Lung (tissue), 11 donors: ENCODE measurements at regions not wholly inside any gene's neighbourhood (a gene's known extent, or its start where the extent isn't known, plus 50 kb on each side); places are given as distances from the start of the nearest gene placed in this dataset.

Experiments
- ATAC-seq: fragments of 200-7000 bp; cut with Tn5 transposase; one replicate; pipeline ENCODE4 v1.9.1; 2020; ENCODE audit warnings: moderate number of reproducible peaks; ENCODE audit not compliant: insufficient read depth, low FRiP score
- DNase-seq, 3 donors: peaks; one replicate each; pipeline ENCODE4 v3.0.0-alpha.2; 2013 to 2017
- H3K27ac ChIP-seq, 2 donors: one replicate each; pipeline ENCODE4 v1.5.1; 2013; ENCODE audit warnings: mild to moderate bottlenecking in 2 of 2, moderate library complexity in 2 of 2, control low read depth in 1 of 2, inconsistent platforms in 1 of 2, low read depth in 1 of 2, low read length in 1 of 2
- H3K27me3 ChIP-seq, 3 donors: one replicate each; pipeline ENCODE4 v1.5.1; 2013; ENCODE audit warnings: low read length in 2 of 3; ENCODE audit not compliant: control insufficient read depth in 3 of 3, insufficient read depth in 3 of 3
- H3K36me3 ChIP-seq, 4 donors: one replicate each; pipeline ENCODE4 v1.5.1; 2013; ENCODE audit warnings: low read length in 4 of 4, mild to moderate bottlenecking in 1 of 4, moderate library complexity in 1 of 4; ENCODE audit not compliant: control insufficient read depth in 4 of 4, insufficient read depth in 4 of 4
- H3K4me1 ChIP-seq, 5 donors: one replicate each; pipeline ENCODE4 v1.5.1; 2013; ENCODE audit warnings: low read length in 5 of 5, mild to moderate bottlenecking in 2 of 5, moderate library complexity in 1 of 5; ENCODE audit not compliant: control insufficient read depth in 5 of 5, insufficient read depth in 5 of 5
- H3K4me3 ChIP-seq: one replicate; pipeline ENCODE4 v1.5.1; 2013; ENCODE audit warnings: mild to moderate bottlenecking, control low read depth, moderate library complexity
- H3K9ac ChIP-seq, 2 donors: one replicate each; pipeline ENCODE4 v1.5.1; 2013; ENCODE audit warnings: low read length in 2 of 2, control low read depth in 1 of 2; ENCODE audit not compliant: insufficient read depth in 1 of 2
- H3K9me3 ChIP-seq, 4 donors: one replicate each; pipeline ENCODE4 v1.5.1; 2013; ENCODE audit warnings: low read length in 3 of 4, mild to moderate bottlenecking in 1 of 4, moderate library complexity in 1 of 4; ENCODE audit not compliant: control insufficient read depth in 4 of 4, insufficient read depth in 3 of 4
- CTCF ChIP-seq: IDR thresholded peaks from 2 replicates; pipeline ENCODE4 v1.5.1; 2012; ENCODE audit warnings: mild to moderate bottlenecking; ENCODE audit errors: control extremely low read depth, extremely low read depth
- WGBS, 2 donors: extraction: QIAGEN DNeasy Blood & Tissue Kit; methylation state at CpG; one replicate each; pipeline ENCODE4 v1.1.7; 2013; 5-methylcytosine and 5-hydroxymethylcytosine counted together
- donor health status: control.
- donor health status: control.
- donor health status: Bipolar disorder and iron deficiency.
- donor health status: healthy.
- donor health status: DM: yes; HTN: yes; CAD: no.

GRCh38 chr18:8504424-8504823 is 104.8 kb upstream of the RAB12 start:
- no peak for TF ChIP-seq CTCF
- ATAC-seq (no peak), DNase-seq (no peak)
- WGBS, 2 donors: 86 to 92% methylated on average over 3 of the region's 3 CpGs
- Histone ChIP-seq H3K27me3 (no peaks in the 10 kb centered on the region), H3K4me1 (peaks cover 0 to 12% (median 4%) of the 10 kb centered on the region in 5 donors), H3K27ac (no peak overlapping the region), H3K9me3 (no peaks in the 10 kb centered on the region), H3K9ac (no peak overlapping the region), H3K4me3 (no peak overlapping the region), H3K36me3 (no peaks in the 10 kb centered on the region)

GRCh38 chr18:8504880-8505435 is 104.3 kb upstream of the RAB12 start:
- 86 to 90% methylated on average over 9 of the region's 9 CpGs for WGBS, 2 donors
- Histone ChIP-seq H3K27me3 (no peaks in the 10 kb centered on the region), H3K9me3 (no peaks in the 10 kb centered on the region), H3K9ac (no peak overlapping the region), H3K36me3 (no peaks in the 10 kb centered on the region), H3K4me3 (no peak overlapping the region), H3K27ac (no peak overlapping the region), H3K4me1 (peaks cover 0 to 10% (median 4%) of the 10 kb centered on the region in 5 donors)
- no peak for TF ChIP-seq CTCF
- DNase-seq: no peak
- ATAC-seq: no peak

- no peaks in the 10 kb centered on the region for H3K27me3 ChIP-seq
- 87 to 93% methylated on average over 10 of the region's 10 CpGs for WGBS, 2 donors
- DNase-seq (no peak), ATAC-seq (no peak)
- peaks cover 0 to 6% (median 0%) of the 10 kb centered on the region in 5 donors for H3K4me1 ChIP-seq
- H3K36me3 ChIP-seq: no peaks in the 10 kb centered on the region
- H3K9ac ChIP-seq: no peak overlapping the region
- TF ChIP-seq CTCF: no peak
- H3K27ac ChIP-seq: no peak overlapping the region
- H3K9me3 ChIP-seq: no peaks in the 10 kb centered on the region
- no peak overlapping the region for H3K4me3 ChIP-seq
Measured at GRCh38 chr18:8506251-8507049, 102.8 kb upstream of the RAB12 start.
